GM12878 (cell line): ENCODE measurements at regions not wholly inside any gene's neighbourhood (a gene's known extent, or its start where the extent isn't known, plus 50 kb on each side); places are given as distances from the start of the nearest gene placed in this dataset.
A peak's percentile ranks its signal among the peaks of the same experiment; 100 is the strongest.

Source experiments
- ATAC-seq: fragments of 200-7000 bp; cut with Tn5 transposase; 3 replicates; pipeline ENCODE4 v1.9.1; 2020; ENCODE audit warnings: mild to moderate bottlenecking, moderate library complexity
- BruUV-seq: library from RNA; stranded (reverse); fragments of 400-500 nt; replicated peaks from 2 replicates; lab custom pipeline; 2021; lab: Mats Ljungman, UMichigan
- CTCF ChIA-PET: fragments of 300-600 bp; sonication (Branson Sonifier 250); formaldehyde crosslinking; extraction: SDS; loops from one replicate; lab custom pipeline; 2021; ENCODE audit warnings: inconsistent platforms; lab: Yijun Ruan, JAX
- POLR2A ChIA-PET: fragments of 350-600 bp; formaldehyde crosslinking; extraction: SDS; loops from one replicate; lab custom pipeline; 2021; ENCODE audit warnings: inconsistent platforms; lab: Charles Lee
- RAD21 ChIA-PET: fragments of 300-600 bp; sonication (Branson Sonifier 250); formaldehyde crosslinking; loops from one replicate; lab custom pipeline; 2023; ENCODE audit warnings: antibody characterized with exemption; ENCODE audit not compliant: unreplicated experiment; lab: Charles Lee
- SMC1A ChIA-PET: fragments of 300-600 bp; sonication (Branson Sonifier 250); formaldehyde crosslinking; loops from one replicate; lab custom pipeline; 2023; ENCODE audit not compliant: unreplicated experiment, uncharacterized antibody; lab: Charles Lee
- DNase-seq: peaks from one replicate; pipeline ENCODE4 v3.0.0-alpha.2; 2011; ENCODE audit warnings: low read depth, low spot score
- FAIRE-seq: peaks from 3 replicates; lab custom pipeline; 2011; peaks lifted over from hg19 to GRCh38; lab: Jason Lieb, UNC
- H2AFZ ChIP-seq: 2 replicates; pipeline ENCODE4 v1.6.0; 2011; ENCODE audit warnings: low read depth, low read length, control low read depth; ENCODE audit not compliant: control insufficient read depth
- H3K27ac ChIP-seq: 2 replicates; pipeline ENCODE4 v1.5.1; 2011; ENCODE audit warnings: control low read depth; ENCODE audit not compliant: control insufficient read depth, insufficient read depth
- H3K27me3 ChIP-seq, 2 experiments: replicated peaks in 1 of 2; 2 replicates each; pipeline versions ENCODE4 v1.6.0 to v1.6.1; 2011; ENCODE audit warnings: low read length in 1 of 2; ENCODE audit not compliant: control insufficient read depth in 2 of 2, insufficient read depth in 2 of 2
- H3K36me3 ChIP-seq, 2 experiments: 2 replicates each; pipeline ENCODE4 v1.5.1; 2011; ENCODE audit warnings: low read length in 1 of 2; ENCODE audit not compliant: control insufficient read depth in 2 of 2, insufficient read depth in 2 of 2
- H3K4me1 ChIP-seq: 2 replicates; pipeline ENCODE4 v1.6.1; 2011; ENCODE audit warnings: mild to moderate bottlenecking, low read length, moderate library complexity, mixed read lengths; ENCODE audit not compliant: control insufficient read depth, insufficient read depth
- H3K4me2 ChIP-seq: 2 replicates; pipeline ENCODE4 v1.6.0; 2011; ENCODE audit warnings: control low read depth; ENCODE audit not compliant: control insufficient read depth, insufficient read depth
- H3K4me3 ChIP-seq: fragments of 200-600 bp; sonication (generic); 2 replicates; pipeline ENCODE4 v1.5.1; 2016
- H3K79me2 ChIP-seq: 2 replicates; pipeline ENCODE4 v1.6.0; 2011; ENCODE audit warnings: low read length; ENCODE audit not compliant: control insufficient read depth, insufficient read depth
- H3K9ac ChIP-seq: 2 replicates; pipeline ENCODE4 v1.8.0; 2011; ENCODE audit warnings: low read length, control low read depth, mixed read lengths; ENCODE audit not compliant: control insufficient read depth, insufficient read depth
- H3K9me3 ChIP-seq: replicated peaks from 3 replicates; pipeline ENCODE4 v1.5.1; 2011; ENCODE audit warnings: mild to moderate bottlenecking, low read length; ENCODE audit not compliant: control insufficient read depth, insufficient read depth
- H4K20me1 ChIP-seq: 2 replicates; pipeline ENCODE4 v1.6.0; 2011; ENCODE audit not compliant: control insufficient read depth, insufficient read depth
- KDM1A ChIP-seq: fragments of 200-600 bp; sonication (generic); IDR thresholded peaks from 2 replicates; pipeline ENCODE4 v1.6.1; 2016; ENCODE audit warnings: borderline replicate concordance
- SMARCA5 ChIP-seq: fragments of 450-650 bp; IDR thresholded peaks from 2 replicates; pipeline ENCODE4 v1.6.1; 2017; ENCODE audit warnings: mild to moderate bottlenecking
- STAT1 ChIP-seq: fragments of 450-650 bp; conservative IDR thresholded peaks from 2 replicates; pipeline ENCODE4 v1.6.1; 2014; ENCODE audit warnings: antibody characterized with exemption, mild to moderate bottlenecking
- WGBS: methylation state at CpG from one replicate; pipeline ENCODE4 v1.1.6; 2016; ENCODE audit warnings: low lambda C conversion rate; ENCODE audit not compliant: insufficient replicate concordance, insufficient coverage; ENCODE audit errors: missing lambda C conversion rate; 5-methylcytosine and 5-hydroxymethylcytosine counted together
- in situ Hi-C: fragments of 300-500 bp; cut with MboI; formaldehyde crosslinking; loops from 9 replicates; pipeline ENCODE4 v1.14.3; 2018; ENCODE audit warnings: mixed read lengths
- intact Hi-C: fragments of 100-400 bp; cut with micrococcal nuclease; formaldehyde crosslinking; loops from one replicate; pipeline ENCODE4 v1.14.2; 2022; ENCODE audit not compliant: unreplicated experiment
- TF ChIP-seq, protein P1 (sequence below): IDR thresholded peaks from 2 replicates; pipeline ENCODE4 v1.6.1; 2012; ENCODE audit warnings: mild to moderate bottlenecking, low read depth, low read length

- 17% methylated on average over 3 of the region's 3 CpGs for WGBS
- no peak overlapping the region for H3K4me2 ChIP-seq
- H3K4me1 ChIP-seq, result no peaks in the 10 kb centered on the region
- H3K27ac ChIP-seq, result no peak overlapping the region
- H3K79me2 ChIP-seq, result no peaks in the 10 kb centered on the region
- no peaks in the 10 kb centered on the region for H3K27me3 ChIP-seq
- ChIA-PET CTCF (no interaction called here), SMC1A (no interaction called here), RAD21 (no interaction called here), POLR2A (no interaction called here)
- no peak overlapping the region for H3K9ac ChIP-seq
- in situ Hi-C loops, result no loop called here
- no TSS peak for BruUV-seq
- no peak for TF ChIP-seq STAT1
- TF ChIP-seq SMARCA5, result no peak
- TF ChIP-seq, protein P1, sequence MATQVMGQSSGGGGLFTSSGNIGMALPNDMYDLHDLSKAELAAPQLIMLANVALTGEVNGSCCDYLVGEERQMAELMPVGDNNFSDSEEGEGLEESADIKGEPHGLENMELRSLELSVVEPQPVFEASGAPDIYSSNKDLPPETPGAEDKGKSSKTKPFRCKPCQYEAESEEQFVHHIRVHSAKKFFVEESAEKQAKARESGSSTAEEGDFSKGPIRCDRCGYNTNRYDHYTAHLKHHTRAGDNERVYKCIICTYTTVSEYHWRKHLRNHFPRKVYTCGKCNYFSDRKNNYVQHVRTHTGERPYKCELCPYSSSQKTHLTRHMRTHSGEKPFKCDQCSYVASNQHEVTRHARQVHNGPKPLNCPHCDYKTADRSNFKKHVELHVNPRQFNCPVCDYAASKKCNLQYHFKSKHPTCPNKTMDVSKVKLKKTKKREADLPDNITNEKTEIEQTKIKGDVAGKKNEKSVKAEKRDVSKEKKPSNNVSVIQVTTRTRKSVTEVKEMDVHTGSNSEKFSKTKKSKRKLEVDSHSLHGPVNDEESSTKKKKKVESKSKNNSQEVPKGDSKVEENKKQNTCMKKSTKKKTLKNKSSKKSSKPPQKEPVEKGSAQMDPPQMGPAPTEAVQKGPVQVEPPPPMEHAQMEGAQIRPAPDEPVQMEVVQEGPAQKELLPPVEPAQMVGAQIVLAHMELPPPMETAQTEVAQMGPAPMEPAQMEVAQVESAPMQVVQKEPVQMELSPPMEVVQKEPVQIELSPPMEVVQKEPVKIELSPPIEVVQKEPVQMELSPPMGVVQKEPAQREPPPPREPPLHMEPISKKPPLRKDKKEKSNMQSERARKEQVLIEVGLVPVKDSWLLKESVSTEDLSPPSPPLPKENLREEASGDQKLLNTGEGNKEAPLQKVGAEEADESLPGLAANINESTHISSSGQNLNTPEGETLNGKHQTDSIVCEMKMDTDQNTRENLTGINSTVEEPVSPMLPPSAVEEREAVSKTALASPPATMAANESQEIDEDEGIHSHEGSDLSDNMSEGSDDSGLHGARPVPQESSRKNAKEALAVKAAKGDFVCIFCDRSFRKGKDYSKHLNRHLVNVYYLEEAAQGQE, result 0 out of 2 replicates have a peak, but pooled peaks have one; percentile 29
- no peak for TF ChIP-seq KDM1A
- no peak overlapping the region for H3K4me3 ChIP-seq
- no peaks in the 10 kb centered on the region for H4K20me1 ChIP-seq
- FAIRE-seq (no peak), DNase-seq (no peak), ATAC-seq (no peak)
- H2AFZ ChIP-seq, result no peak overlapping the region
- no peaks in the 10 kb centered on the region for H3K36me3 ChIP-seq
- intact Hi-C loops, result no loop called here
- H3K9me3 ChIP-seq, result no peaks in the 10 kb centered on the region
Observed at GRCh38 chrX:131146702-131147101, 88.6 kb downstream of the ARHGAP36 start.
